Endothelial cell (in vitro differentiated cells): ENCODE measurements at regions not wholly inside any gene's neighbourhood (a gene's known extent, or its start where the extent isn't known, plus 50 kb on each side); places are given as distances from the start of the nearest gene placed in this dataset.

Source experiments
- DNase-seq: peaks from one replicate; pipeline ENCODE4 v3.0.0; 2021; ENCODE audit warnings: low spot score
- H3K27ac Mint-ChIP-seq: one replicate; pipeline ENCODE4 v1.8.0; 2021; ENCODE audit warnings: mixed read lengths, inconsistent platforms; ENCODE audit not compliant: unreplicated experiment
- H3K27me3 Mint-ChIP-seq: one replicate; pipeline ENCODE4 v1.8.0; 2021; ENCODE audit warnings: mild to moderate bottlenecking, moderate library complexity, mixed read lengths, inconsistent platforms; ENCODE audit not compliant: unreplicated experiment
- H3K36me3 Mint-ChIP-seq: one replicate; pipeline ENCODE4 v1.8.0; 2021; ENCODE audit warnings: mild to moderate bottlenecking, low read depth, mixed read lengths, inconsistent platforms; ENCODE audit not compliant: unreplicated experiment
- H3K4me1 Mint-ChIP-seq: one replicate; pipeline ENCODE4 v1.8.0; 2021; ENCODE audit warnings: mild to moderate bottlenecking, mixed read lengths, inconsistent platforms; ENCODE audit not compliant: unreplicated experiment
- H3K4me3 Mint-ChIP-seq: one replicate; pipeline ENCODE4 v1.8.0; 2021; ENCODE audit warnings: mild to moderate bottlenecking, mixed read lengths, inconsistent platforms; ENCODE audit not compliant: unreplicated experiment
- H3K9me3 Mint-ChIP-seq: one replicate; pipeline ENCODE4 v1.8.0; 2021; ENCODE audit warnings: mixed read lengths, inconsistent platforms; ENCODE audit not compliant: unreplicated experiment
- CTCF ChIP-seq: fragments of 200-600 bp; sonication (generic); IDR thresholded peaks from one replicate; pipeline ENCODE4 v1.5.0; 2021; ENCODE audit warnings: antibody characterized with exemption; ENCODE audit not compliant: unreplicated experiment

DNA sequence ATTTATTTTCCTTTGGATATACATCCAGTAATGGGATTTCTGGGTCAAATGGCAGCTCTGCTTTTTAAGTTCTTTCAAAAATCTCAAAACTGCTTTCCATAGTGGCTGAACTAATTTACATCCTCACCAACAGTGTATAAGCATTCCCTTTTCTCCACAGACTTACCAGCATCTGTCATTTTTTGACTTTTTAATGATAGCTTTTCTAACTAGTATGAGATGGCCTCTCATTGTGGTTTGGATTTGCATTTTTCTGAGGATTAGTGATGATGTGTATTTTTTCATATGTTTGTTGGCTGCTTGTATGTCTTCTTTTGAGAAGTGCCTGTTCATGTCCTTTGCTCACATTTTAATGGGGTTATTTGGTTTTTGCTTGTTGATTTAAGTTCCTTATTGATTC, 90.0 kb upstream of the HMHB1 start:
- no peak overlapping the region for H3K4me3 Mint-ChIP-seq
- H3K27ac Mint-ChIP-seq: no peak overlapping the region
- no peaks in the 10 kb centered on the region for H3K36me3 Mint-ChIP-seq
- H3K4me1 Mint-ChIP-seq: no peaks in the 10 kb centered on the region
- no peak for TF ChIP-seq CTCF
- H3K27me3 Mint-ChIP-seq: no peaks in the 10 kb centered on the region
- DNase-seq: no peak
- no peaks in the 10 kb centered on the region for H3K9me3 Mint-ChIP-seq

GRCh38 chr5:143720689-143721088, 91.3 kb upstream of the HMHB1 start:
- H3K4me1 Mint-ChIP-seq: no peaks in the 10 kb centered on the region
- no peaks in the 10 kb centered on the region for H3K27me3 Mint-ChIP-seq
- no peak for TF ChIP-seq CTCF
- no peak overlapping the region for H3K27ac Mint-ChIP-seq
- H3K36me3 Mint-ChIP-seq: no peaks in the 10 kb centered on the region
- no peaks in the 10 kb centered on the region for H3K9me3 Mint-ChIP-seq
- no peak overlapping the region for H3K4me3 Mint-ChIP-seq
- DNase-seq: no peak

DNA sequence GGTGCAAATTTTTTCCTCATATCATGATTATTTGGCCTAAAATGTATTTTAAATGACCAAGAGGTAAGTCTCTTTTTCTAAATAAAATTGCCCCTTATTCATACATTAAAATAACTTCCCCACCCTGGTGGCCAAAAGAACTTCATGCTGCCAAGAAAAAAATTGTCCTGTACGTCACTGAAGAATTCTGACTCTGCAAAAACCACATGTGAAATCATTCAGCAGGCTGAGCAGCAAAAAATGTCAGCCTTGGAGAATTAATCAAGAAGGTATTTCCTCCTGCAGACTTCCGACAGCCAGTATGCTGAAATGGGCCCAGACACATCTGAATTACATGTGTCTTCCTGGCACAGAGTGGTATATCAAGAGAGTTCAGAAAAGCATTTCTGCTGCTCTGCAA, 94.6 kb upstream of the HMHB1 start:
- H3K27me3 Mint-ChIP-seq: no peaks in the 10 kb centered on the region
- H3K4me1 Mint-ChIP-seq: no peaks in the 10 kb centered on the region
- H3K9me3 Mint-ChIP-seq: no peaks in the 10 kb centered on the region
- no peak overlapping the region for H3K4me3 Mint-ChIP-seq
- no peak for DNase-seq
- TF ChIP-seq CTCF: no peak
- no peak overlapping the region for H3K27ac Mint-ChIP-seq
- no peaks in the 10 kb centered on the region for H3K36me3 Mint-ChIP-seq

GRCh38 chr5:143716881-143717280, 95.1 kb upstream of the HMHB1 start:
- H3K4me1 Mint-ChIP-seq: no peaks in the 10 kb centered on the region

GRCh38 chr5:143715616-143716015, 96.3 kb upstream of the HMHB1 start:
- Mint-ChIP-seq H3K4me3 (no peak overlapping the region), H3K27me3 (no peaks in the 10 kb centered on the region), H3K36me3 (no peaks in the 10 kb centered on the region), H3K27ac (no peak overlapping the region), H3K4me1 (no peaks in the 10 kb centered on the region), H3K9me3 (no peaks in the 10 kb centered on the region)
- no peak for DNase-seq
- no peak for TF ChIP-seq CTCF

More at GRCh38 chr5:143716881-143717280, 95.1 kb upstream of the HMHB1 start:
- H3K27me3 Mint-ChIP-seq: no peaks in the 10 kb centered on the region
- no peak for DNase-seq
- no peak overlapping the region for H3K4me3 Mint-ChIP-seq
- H3K36me3 Mint-ChIP-seq: no peaks in the 10 kb centered on the region
- H3K27ac Mint-ChIP-seq: no peak overlapping the region
- TF ChIP-seq CTCF: no peak
- H3K9me3 Mint-ChIP-seq: no peaks in the 10 kb centered on the region
